Pancreas (tissue), 10 donors: ENCODE measurements at regions not wholly inside any gene's neighbourhood (a gene's known extent, or its start where the extent isn't known, plus 50 kb on each side); places are given as distances from the start of the nearest gene placed in this dataset.

Source experiments
- ATAC-seq, 4 donors: fragments of 200-7000 bp; cut with Tn5 transposase; one replicate each; pipeline versions ENCODE4 v1.8.0 to v1.9.1; 2020; ENCODE audit warnings: mild to moderate bottlenecking in 4 of 4, moderate library complexity in 4 of 4
- DNase-seq, 6 donors: peaks; one replicate each; pipeline ENCODE4 v3.0.0-alpha.2; 2020
- FAIRE-seq: peaks from 2 replicates; lab custom pipeline; 2012; peaks lifted over from hg19 to GRCh38; lab: Jason Lieb, UNC
- H3K27ac ChIP-seq, 4 donors: fragments of 200-600 bp; sonication (generic); 1 replicate in 3 of 4; 2 replicates in 1 of 4; pipeline versions ENCODE4 v1.5.0 to v1.8.0; 2020
- H3K27me3 ChIP-seq, 4 donors: fragments of 200-600 bp; one replicate each; pipeline ENCODE4 v1.8.0; 2021
- H3K36me3 ChIP-seq, 3 donors: fragments of 200-600 bp; sonication (generic) in 1 of 3; one replicate each; pipeline versions ENCODE4 v1.5.0 to v1.8.0; 2020 to 2021
- H3K4me1 ChIP-seq, 3 donors: fragments of 200-600 bp; one replicate each; pipeline ENCODE4 v1.8.0; 2021
- H3K4me3 ChIP-seq, 4 donors: fragments of 200-600 bp; sonication (generic) in 2 of 4; one replicate each; pipeline versions ENCODE4 v1.5.0 to v1.8.0; 2020 to 2021
- H3K9me3 ChIP-seq, 4 donors: fragments of 200-600 bp; one replicate each; pipeline ENCODE4 v1.8.0; 2021
- WGBS, 2 donors: extraction: QIAGEN DNeasy Blood & Tissue Kit; methylation state at CpG; one replicate each; pipeline ENCODE4 v1.1.7; 2013; 5-methylcytosine and 5-hydroxymethylcytosine counted together
- intact Hi-C, 3 donors: fragments of 100-400 bp; cut with DNase I; formaldehyde crosslinking; loops; one replicate each; pipeline versions ENCODE4 v1.11.1 to v1.14.2; 2022
- TF ChIP-seq, protein P1 (sequence below), 4 donors: fragments of 200-600 bp; sonication (generic) in 3 of 4; IDR thresholded peaks; one replicate each; pipeline versions ENCODE4 v1.5.0 to v1.8.0; 2021; ENCODE audit warnings: antibody characterized with exemption in 4 of 4
- donor health status: healthy with polysubstance abuse.
- donor health status: DM: no; HTN: no; CAD: no; lungs with moderate emphysema.
- donor health status: DM: no; HTN: no; CAD: no.
- donor health status: control.
- donor health status: control.
- donor health status: Bipolar disorder and iron deficiency.
- donor health status: DM: yes; HTN: yes; CAD: no.
- donor health status: DM: no; HTN: no; CAD: no.
- donor health status: DM: no; HTN: no; CAD: no.
- donor health status: DM: yes; HTN: yes; CAD: no.

DNA sequence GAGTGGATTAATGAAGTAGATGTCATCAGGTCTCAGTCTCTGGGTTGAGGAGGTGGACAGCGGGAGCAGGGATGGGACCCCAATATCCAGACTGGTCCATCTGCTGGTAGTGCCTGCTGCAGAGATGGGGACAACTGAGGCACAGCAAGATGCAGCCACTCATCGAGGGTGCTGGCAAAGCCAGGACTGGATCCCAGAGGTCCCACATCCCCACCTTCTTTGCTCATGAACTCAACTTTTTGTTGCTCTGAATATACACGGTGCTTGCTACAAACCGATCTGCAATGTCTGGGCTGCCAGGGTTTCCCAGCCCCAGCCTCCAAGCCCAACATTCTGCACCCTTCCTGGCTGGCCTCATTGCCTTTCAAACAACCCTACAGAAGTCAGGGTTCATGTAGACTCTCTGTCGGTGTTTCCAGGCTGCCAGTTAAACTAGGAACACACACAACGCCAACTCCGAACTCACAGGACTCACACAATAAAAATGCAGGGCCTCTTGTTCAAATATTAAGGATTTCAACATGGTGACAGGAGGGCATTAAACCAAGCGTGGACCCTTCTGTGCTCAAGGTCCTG lies 168.2 kb downstream of the MN1 start:
- DNase-seq (peak in 1 of 6 donors; percentile 5), ATAC-seq (no peak), FAIRE-seq (no peak)
- intact Hi-C loops, result no loop called here
- WGBS, 2 donors, result 65 to 66% methylated on average over 8 of the region's 8 CpGs
- Histone ChIP-seq H3K27ac (no peak overlapping the region), H3K27me3 (no peaks in the 10 kb centered on the region), H3K9me3 (no peaks in the 10 kb centered on the region), H3K4me3 (no peak overlapping the region), H3K36me3 (no peaks in the 10 kb centered on the region), H3K4me1 (no peaks in the 10 kb centered on the region)
- TF ChIP-seq, protein P1, sequence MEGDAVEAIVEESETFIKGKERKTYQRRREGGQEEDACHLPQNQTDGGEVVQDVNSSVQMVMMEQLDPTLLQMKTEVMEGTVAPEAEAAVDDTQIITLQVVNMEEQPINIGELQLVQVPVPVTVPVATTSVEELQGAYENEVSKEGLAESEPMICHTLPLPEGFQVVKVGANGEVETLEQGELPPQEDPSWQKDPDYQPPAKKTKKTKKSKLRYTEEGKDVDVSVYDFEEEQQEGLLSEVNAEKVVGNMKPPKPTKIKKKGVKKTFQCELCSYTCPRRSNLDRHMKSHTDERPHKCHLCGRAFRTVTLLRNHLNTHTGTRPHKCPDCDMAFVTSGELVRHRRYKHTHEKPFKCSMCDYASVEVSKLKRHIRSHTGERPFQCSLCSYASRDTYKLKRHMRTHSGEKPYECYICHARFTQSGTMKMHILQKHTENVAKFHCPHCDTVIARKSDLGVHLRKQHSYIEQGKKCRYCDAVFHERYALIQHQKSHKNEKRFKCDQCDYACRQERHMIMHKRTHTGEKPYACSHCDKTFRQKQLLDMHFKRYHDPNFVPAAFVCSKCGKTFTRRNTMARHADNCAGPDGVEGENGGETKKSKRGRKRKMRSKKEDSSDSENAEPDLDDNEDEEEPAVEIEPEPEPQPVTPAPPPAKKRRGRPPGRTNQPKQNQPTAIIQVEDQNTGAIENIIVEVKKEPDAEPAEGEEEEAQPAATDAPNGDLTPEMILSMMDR (IDR thresholded peaks at IDR 0.05), result no peak

DNA sequence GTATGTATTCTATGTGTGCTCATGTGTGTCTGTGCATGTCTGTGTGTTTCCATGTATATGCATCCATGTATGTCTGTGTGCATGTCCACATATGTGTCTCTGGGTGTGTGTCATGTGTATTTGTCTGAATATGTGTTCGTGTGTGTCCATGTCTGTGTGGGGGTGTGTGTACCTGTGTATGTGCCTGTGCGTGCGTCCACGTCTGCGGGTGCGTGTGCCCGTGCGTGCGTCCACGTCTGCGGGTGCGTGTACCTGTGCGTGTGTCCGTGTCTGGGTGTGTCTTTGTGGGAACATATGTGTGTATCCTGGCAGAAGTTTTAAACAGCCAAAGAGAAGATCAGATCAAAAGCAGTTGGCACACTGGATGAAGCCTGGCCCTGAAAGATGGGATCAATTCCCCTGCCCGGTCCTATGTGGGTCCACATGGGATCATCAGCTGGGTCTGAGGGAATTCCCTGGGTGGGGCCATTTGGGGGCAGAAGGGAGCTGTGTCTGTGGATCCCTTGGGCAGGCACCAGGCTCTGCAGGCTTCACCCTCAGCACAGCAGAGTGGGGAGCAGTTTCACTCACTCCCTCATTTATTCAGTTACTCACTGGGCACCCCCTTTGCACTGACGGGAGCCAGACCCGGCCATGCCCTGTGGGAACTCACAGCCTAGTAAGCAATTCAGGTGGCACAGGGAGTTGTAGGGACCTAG lies 167.4 kb downstream of the MN1 start:
- no peak for ATAC-seq

DNA sequence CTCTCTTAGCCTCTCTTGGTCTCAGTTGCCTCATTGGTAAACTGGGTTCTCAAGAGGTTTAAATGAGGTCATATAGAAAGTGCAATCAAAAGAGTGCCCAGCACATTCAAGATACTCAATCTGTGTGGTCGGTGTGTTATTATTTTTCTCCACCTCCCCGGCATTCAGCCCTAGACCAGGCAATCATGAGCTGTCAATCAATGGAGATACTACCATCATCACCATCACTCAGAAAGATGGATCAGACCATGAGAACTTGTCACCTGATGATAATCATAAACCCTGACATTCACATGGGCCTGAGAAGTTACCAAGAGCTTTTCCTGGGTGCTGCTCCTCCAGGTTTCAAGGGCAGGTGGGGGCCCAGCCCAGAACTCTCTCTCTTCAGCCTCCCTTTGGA lies 166.1 kb downstream of the MN1 start:
- ATAC-seq (no peak), DNase-seq (peak in 1 of 6 donors; percentile 0), FAIRE-seq (no peak)
- no peaks in the 10 kb centered on the region for H3K9me3 ChIP-seq
- no peaks in the 10 kb centered on the region for H3K36me3 ChIP-seq
- H3K27me3 ChIP-seq, result no peaks in the 10 kb centered on the region
- no peaks in the 10 kb centered on the region for H3K4me1 ChIP-seq
- TF ChIP-seq, protein P1 (IDR thresholded peaks at IDR 0.05), result no peak
- 79 to 84% methylated on average over 2 of the region's 2 CpGs for WGBS, 2 donors
- intact Hi-C loops, result no loop called here
- H3K27ac ChIP-seq, result no peak overlapping the region
- no peak overlapping the region for H3K4me3 ChIP-seq

More for the DNA sequence above, 167.4 kb downstream of the MN1 start:
- TF ChIP-seq, protein P1 (IDR thresholded peaks at IDR 0.05), result no peak
- H3K4me1 ChIP-seq, result no peaks in the 10 kb centered on the region
- no peak overlapping the region for H3K4me3 ChIP-seq
- H3K27ac ChIP-seq, result no peak overlapping the region
- DNase-seq, result peak in 1 of 6 donors; percentile 40
- no peak for FAIRE-seq
- 81 to 86% methylated on average over 17 of the region's 17 CpGs for WGBS, 2 donors
- no peaks in the 10 kb centered on the region for H3K9me3 ChIP-seq
- intact Hi-C loops, result no loop called here
- H3K27me3 ChIP-seq, result no peaks in the 10 kb centered on the region
- H3K36me3 ChIP-seq, result no peaks in the 10 kb centered on the region

DNA sequence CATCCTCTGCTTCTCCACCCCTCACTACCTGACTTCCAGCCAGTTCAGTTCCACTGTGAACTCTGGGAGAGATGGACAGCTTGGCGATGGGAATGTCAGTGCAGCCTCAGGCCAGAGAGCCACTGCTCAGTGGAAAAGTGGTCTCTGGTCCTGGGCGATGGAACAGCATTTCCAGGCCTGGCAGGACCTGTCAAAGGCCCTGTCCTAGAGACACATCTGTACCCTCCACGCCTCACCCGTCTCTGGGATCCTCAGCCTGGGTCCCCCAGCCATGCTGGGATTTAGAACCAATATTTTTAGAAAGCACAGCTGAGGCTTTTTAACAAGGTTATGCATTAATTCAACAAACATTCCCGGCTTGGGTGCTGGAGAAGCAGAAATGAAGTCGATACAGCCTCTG lies 165.7 kb downstream of the MN1 start:
- Histone ChIP-seq H3K4me3 (no peak overlapping the region), H3K4me1 (no peaks in the 10 kb centered on the region), H3K36me3 (no peaks in the 10 kb centered on the region), H3K27me3 (no peaks in the 10 kb centered on the region), H3K9me3 (no peaks in the 10 kb centered on the region), H3K27ac (no peak overlapping the region)
- TF ChIP-seq, protein P1 (IDR thresholded peaks at IDR 0.05), result no peak
- ATAC-seq (no peak), FAIRE-seq (no peak), DNase-seq (no peak)
- intact Hi-C loops, result no loop called here
- WGBS, 2 donors, result 79 to 86% methylated on average over 6 of the region's 6 CpGs
